Tibial nerve (tissue), 3 donors: ENCODE measurements at regions not wholly inside any gene's neighbourhood (a gene's known extent, or its start where the extent isn't known, plus 50 kb on each side); places are given as distances from the start of the nearest gene placed in this dataset.

ENCODE experiments used
- CTCF ChIP-seq, 5 experiments: fragments of 200-600 bp in 3 of 5; fragments of 450-650 bp in 2 of 5; sonication (generic) in 3 of 5; IDR thresholded peaks; one replicate each; pipeline ENCODE4 v1.5.1; 2016 to 2019; ENCODE audit warnings: antibody characterized with exemption in 5 of 5, mild to moderate bottlenecking in 3 of 5, moderate library complexity in 2 of 5
- POLR2A ChIP-seq, 2 donors: fragments of 450-650 bp; IDR thresholded peaks; one replicate each; pipeline ENCODE4 v1.6.1; 2017; ENCODE audit warnings: antibody characterized with exemption in 2 of 2, mild to moderate bottlenecking in 2 of 2, moderate library complexity in 2 of 2

- TF ChIP-seq POLR2A (IDR thresholded peaks at IDR 0.05) = no peak
- no peak for TF ChIP-seq CTCF (IDR thresholded peaks at IDR 0.05)
Measured at GRCh38 chr3:159776779-159777178, 211.9 kb upstream of the IL12A start.
